ENCODE measurements at regions not wholly inside any gene's neighbourhood (a gene's known extent, or its start where the extent isn't known, plus 50 kb on each side); places are given as distances from the start of the nearest gene placed in this dataset.

DNA sequence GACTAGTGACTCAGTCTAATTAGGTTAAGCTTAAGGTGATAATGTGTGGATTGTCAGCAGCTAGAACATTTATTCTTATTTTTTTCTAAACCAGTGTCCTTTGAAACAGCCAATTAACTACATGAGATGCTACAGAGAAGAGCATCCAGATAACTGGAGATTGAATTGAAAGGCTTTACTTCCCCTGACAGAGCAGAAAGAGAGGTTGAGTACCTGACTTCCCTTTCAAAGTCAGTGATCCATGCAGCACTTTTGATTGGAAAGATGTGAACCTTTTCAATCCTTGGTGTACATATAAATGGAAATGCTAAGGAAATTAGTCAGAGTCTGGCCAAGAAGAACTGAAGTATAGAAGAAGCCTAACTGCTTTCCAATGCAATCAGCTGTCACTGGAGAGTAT is 653.8 kb downstream of the CDH8 start:
- TF ChIP-seq POLR2A (IDR thresholded peaks at IDR 0.05): no peak
- TF ChIP-seq, protein P1, sequence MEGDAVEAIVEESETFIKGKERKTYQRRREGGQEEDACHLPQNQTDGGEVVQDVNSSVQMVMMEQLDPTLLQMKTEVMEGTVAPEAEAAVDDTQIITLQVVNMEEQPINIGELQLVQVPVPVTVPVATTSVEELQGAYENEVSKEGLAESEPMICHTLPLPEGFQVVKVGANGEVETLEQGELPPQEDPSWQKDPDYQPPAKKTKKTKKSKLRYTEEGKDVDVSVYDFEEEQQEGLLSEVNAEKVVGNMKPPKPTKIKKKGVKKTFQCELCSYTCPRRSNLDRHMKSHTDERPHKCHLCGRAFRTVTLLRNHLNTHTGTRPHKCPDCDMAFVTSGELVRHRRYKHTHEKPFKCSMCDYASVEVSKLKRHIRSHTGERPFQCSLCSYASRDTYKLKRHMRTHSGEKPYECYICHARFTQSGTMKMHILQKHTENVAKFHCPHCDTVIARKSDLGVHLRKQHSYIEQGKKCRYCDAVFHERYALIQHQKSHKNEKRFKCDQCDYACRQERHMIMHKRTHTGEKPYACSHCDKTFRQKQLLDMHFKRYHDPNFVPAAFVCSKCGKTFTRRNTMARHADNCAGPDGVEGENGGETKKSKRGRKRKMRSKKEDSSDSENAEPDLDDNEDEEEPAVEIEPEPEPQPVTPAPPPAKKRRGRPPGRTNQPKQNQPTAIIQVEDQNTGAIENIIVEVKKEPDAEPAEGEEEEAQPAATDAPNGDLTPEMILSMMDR (IDR thresholded peaks at IDR 0.05): no peak
